ENCODE measurements at regions not wholly inside any gene's neighbourhood (a gene's known extent, or its start where the extent isn't known, plus 50 kb on each side); places are given as distances from the start of the nearest gene placed in this dataset.

DNA sequence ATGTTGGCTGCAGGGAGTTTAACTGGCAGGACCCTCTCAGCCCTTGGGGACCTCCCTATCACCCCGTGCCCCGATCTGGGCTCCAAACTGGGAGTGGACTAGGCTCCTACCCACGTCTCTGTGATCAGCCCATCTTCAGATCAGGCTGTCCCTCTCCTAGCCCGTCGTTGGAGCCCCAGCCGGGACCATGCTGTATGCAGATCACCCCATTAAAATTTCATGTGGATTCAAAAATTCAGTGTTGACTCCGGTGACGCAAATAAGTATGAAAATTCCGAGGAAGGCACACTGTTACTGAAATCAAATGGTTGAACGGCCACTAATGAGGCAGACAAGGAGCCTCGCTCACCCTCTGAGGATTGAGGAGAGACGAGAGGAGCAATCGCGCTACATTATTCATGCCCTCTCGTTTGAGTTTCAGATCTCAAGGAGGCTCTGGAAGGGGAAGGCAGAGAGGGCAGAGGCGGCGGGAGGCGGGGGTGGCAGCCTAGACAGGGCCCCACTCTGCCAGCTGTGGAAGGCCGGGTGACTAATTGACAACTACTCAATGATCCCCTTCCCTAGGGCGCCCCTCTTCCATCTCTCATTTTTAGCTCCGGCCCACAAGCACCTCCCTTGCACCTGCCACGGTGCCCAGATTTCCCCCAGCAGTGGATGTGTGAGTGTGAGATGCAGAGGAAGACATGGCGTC lies 255.4 kb downstream of the MIAT start:
- Histone ChIP-seq H3K36me3 (ENCODE audit: control insufficient read depth, insufficient read depth, low read length) (no peaks in the 10 kb centered on the region), H3K4me1 (ENCODE audit: control insufficient read depth, insufficient read depth, low read length) (no peaks in the 10 kb centered on the region), H3K9me3 (replicated peaks; ENCODE audit: control insufficient read depth, low read depth, low read length) (no peaks in the 10 kb centered on the region), H3K27me3 (ENCODE audit: control insufficient read depth, insufficient read depth, low read length) (peaks cover 46% of the 10 kb centered on the region), H3K4me3 (ENCODE audit: low read length) (no peak overlapping the region), H3K27ac (ENCODE audit: low read length) (no peak overlapping the region)
- DNase-seq: no peak
- WGBS (ENCODE audit: insufficient coverage): 31% methylated on average over 14 of the region's 23 CpGs

DNA sequence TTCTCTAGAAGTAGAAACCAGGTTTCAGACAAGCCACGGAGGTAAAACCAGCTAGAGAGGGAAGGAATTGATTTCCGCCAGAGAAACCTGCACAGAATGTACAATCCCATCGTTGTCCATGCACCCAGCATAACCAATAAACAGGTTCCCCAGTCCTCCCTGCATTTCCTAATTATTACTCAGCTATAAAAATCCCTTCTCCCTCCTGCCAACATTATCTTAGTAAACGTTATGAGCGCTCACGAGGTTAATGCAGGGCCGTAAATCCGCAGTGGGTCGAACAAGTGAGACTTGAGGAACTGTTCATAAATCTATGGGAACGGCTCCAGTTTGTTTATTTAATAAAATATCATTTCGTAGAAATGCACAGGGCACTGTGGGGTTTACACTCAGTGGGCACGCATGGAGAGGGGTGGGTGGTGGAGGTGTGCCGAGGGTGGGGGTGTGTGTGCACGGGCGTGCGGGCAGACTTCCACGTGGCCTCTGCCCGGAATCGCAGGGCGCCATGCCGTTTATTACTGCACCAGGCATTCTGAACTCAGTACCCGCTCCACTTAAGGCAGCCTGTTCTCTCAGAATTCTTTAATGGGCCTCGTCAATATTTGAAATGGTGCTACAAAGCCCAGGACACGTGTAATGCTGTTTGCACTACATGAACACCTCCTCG lies 257.3 kb downstream of the MIAT start:
- H3K4me3 ChIP-seq (ENCODE audit: low read length): no peak overlapping the region
- no peaks in the 10 kb centered on the region for H3K9me3 ChIP-seq (replicated peaks; ENCODE audit: control insufficient read depth, low read depth, low read length)
- no peak overlapping the region for H3K27ac ChIP-seq (ENCODE audit: low read length)
- no peaks in the 10 kb centered on the region for H3K4me1 ChIP-seq (ENCODE audit: control insufficient read depth, insufficient read depth, low read length)
- DNase-seq: no peak
- H3K36me3 ChIP-seq (ENCODE audit: control insufficient read depth, insufficient read depth, low read length): no peaks in the 10 kb centered on the region
- H3K27me3 ChIP-seq (ENCODE audit: control insufficient read depth, insufficient read depth, low read length): peaks cover 42% of the 10 kb centered on the region
- WGBS (ENCODE audit: insufficient coverage): 74% methylated on average over 19 of the region's 25 CpGs

DNA sequence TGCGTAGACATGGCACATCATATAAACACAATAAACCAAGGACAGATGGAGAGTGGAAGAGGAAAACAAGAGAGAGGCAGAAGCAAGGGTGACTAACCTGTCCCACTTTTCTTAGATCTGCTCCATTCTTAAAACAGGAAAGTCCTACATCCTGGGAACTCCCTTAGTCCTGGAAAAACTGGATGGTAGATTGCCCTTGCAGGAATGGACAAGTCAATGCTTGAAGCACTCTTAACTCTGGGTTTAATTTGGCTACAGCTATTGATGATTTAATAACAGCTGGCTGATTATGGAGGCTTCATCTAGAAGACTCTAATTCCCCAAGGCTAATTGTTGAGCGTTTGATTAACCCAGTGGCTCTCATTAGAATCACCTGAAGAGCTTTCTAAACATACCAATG lies 258.8 kb downstream of the MIAT start:
- no peak for DNase-seq
- Histone ChIP-seq H3K27ac (ENCODE audit: low read length) (no peak overlapping the region), H3K27me3 (ENCODE audit: control insufficient read depth, insufficient read depth, low read length) (peaks cover 33% of the 10 kb centered on the region), H3K4me3 (ENCODE audit: low read length) (no peak overlapping the region), H3K36me3 (ENCODE audit: control insufficient read depth, insufficient read depth, low read length) (no peaks in the 10 kb centered on the region), H3K4me1 (ENCODE audit: control insufficient read depth, insufficient read depth, low read length) (no peaks in the 10 kb centered on the region), H3K9me3 (replicated peaks; ENCODE audit: control insufficient read depth, low read depth, low read length) (no peaks in the 10 kb centered on the region)
- 86% methylated on average over 1 of the region's 2 CpGs for WGBS (ENCODE audit: insufficient coverage)

DNA sequence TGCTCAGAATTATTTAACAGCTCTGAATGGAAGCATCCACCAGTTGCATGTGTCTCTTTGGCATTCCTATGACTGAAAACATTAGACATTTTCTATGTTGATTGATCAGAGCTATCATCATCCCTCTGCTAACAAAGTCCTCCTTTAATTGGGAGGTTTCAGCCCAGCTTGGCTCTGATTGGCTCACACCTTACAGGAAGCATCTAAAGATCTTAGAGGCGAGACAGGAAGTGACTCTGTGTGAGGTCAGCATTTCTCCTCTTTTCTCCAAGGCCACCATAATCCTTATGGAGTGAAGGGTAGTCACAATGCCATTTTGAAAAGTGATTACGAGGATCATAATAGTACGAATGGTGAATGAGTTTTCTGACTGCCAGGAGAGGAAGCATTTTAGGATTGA lies 260.8 kb downstream of the MIAT start:
- Histone ChIP-seq H3K9me3 (replicated peaks; ENCODE audit: control insufficient read depth, low read depth, low read length) (no peaks in the 10 kb centered on the region), H3K4me1 (ENCODE audit: control insufficient read depth, insufficient read depth, low read length) (no peaks in the 10 kb centered on the region), H3K4me3 (ENCODE audit: low read length) (no peak overlapping the region), H3K27me3 (ENCODE audit: control insufficient read depth, insufficient read depth, low read length) (peaks cover 22% of the 10 kb centered on the region), H3K27ac (ENCODE audit: low read length) (no peak overlapping the region), H3K36me3 (ENCODE audit: control insufficient read depth, insufficient read depth, low read length) (no peaks in the 10 kb centered on the region)
- DNase-seq: no peak
- 40% methylated on average over 1 of the region's 3 CpGs for WGBS (ENCODE audit: insufficient coverage)

DNA sequence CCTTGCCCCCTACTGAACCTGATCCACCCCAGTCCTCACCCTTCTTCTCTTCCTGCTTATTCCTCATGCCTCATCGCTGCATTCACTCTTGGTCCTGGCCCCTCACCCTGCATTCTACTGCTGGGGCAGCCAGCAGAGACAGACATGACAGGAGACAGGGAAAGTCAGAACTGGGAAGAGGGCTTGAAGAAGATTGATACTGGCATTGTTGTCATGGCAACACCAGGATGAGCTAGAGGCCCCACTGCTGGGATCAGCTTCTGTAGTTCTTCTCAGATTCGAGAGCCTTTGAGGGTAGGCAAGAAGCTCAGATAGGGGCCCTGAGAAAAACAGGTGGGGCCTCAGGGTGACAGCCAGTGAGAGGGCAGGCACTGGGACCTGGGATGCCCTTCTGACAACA lies 264.3 kb downstream of the MIAT start:
- 36% methylated on average over 1 of the region's 2 CpGs for WGBS (ENCODE audit: insufficient coverage)
- DNase-seq: no peak
- H3K27me3 ChIP-seq (ENCODE audit: control insufficient read depth, insufficient read depth, low read length): peaks cover 9% of the 10 kb centered on the region
- no peaks in the 10 kb centered on the region for H3K4me1 ChIP-seq (ENCODE audit: control insufficient read depth, insufficient read depth, low read length)
- H3K9me3 ChIP-seq (replicated peaks; ENCODE audit: control insufficient read depth, low read depth, low read length): no peaks in the 10 kb centered on the region
- no peak overlapping the region for H3K4me3 ChIP-seq (ENCODE audit: low read length)
- H3K27ac ChIP-seq (ENCODE audit: low read length): no peak overlapping the region
- H3K36me3 ChIP-seq (ENCODE audit: control insufficient read depth, insufficient read depth, low read length): no peaks in the 10 kb centered on the region

DNA sequence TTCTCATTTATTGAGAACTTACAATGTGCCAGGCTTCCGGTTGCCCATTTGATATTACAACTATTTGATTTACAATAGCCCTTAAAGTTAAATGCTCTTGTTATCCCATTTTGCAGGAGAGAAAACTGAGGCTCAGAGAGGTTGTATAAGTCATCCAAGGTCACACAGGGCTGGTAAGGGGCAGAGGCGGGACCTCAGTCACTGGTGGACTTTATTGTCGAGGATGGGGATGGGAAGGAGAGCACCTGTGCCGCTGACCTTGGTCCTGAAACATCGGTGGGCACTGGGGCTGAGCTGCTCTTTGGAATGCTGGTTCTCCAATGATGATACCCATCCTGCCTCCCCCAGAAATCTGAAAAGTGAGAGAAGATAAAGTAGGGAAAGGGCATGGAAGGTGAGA lies 265.4 kb downstream of the MIAT start:
- H3K4me3 ChIP-seq (ENCODE audit: low read length): no peak overlapping the region
- no peaks in the 10 kb centered on the region for H3K4me1 ChIP-seq (ENCODE audit: control insufficient read depth, insufficient read depth, low read length)
- 0% methylated on average over 2 of the region's 5 CpGs for WGBS (ENCODE audit: insufficient coverage)
- no peak for DNase-seq
- peaks cover 9% of the 10 kb centered on the region for H3K27me3 ChIP-seq (ENCODE audit: control insufficient read depth, insufficient read depth, low read length)
- H3K9me3 ChIP-seq (replicated peaks; ENCODE audit: control insufficient read depth, low read depth, low read length): no peaks in the 10 kb centered on the region
- no peak overlapping the region for H3K27ac ChIP-seq (ENCODE audit: low read length)
- no peaks in the 10 kb centered on the region for H3K36me3 ChIP-seq (ENCODE audit: control insufficient read depth, insufficient read depth, low read length)

DNA sequence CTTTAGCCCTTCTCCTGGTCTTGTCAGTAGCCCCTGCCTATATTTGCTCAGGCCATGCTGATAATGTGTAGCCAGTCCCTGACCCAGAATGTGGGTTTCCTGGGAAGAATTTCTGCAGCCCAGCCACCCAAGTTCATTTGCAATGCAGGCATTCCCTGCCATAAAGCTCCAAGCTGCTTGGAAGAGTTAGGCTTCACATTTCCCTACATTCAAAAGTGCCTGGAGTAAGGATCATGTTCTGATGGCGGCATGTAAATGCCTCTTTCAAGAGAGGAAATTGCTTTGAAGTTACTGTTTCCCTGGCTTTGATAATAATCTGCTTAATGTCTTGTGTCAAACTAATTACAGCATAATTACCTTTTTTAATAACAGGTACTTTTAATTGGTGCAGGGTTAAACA lies 266.1 kb downstream of the MIAT start:
- H3K27ac ChIP-seq (ENCODE audit: low read length): no peak overlapping the region
- DNase-seq: no peak
- no peak overlapping the region for H3K4me3 ChIP-seq (ENCODE audit: low read length)
- no peaks in the 10 kb centered on the region for H3K4me1 ChIP-seq (ENCODE audit: control insufficient read depth, insufficient read depth, low read length)
- H3K36me3 ChIP-seq (ENCODE audit: control insufficient read depth, insufficient read depth, low read length): no peaks in the 10 kb centered on the region
- no CpG with 5 or more reads among the region's 1 CpG for WGBS (ENCODE audit: insufficient coverage)
- H3K27me3 ChIP-seq (ENCODE audit: control insufficient read depth, insufficient read depth, low read length): peaks cover 13% of the 10 kb centered on the region
- no peaks in the 10 kb centered on the region for H3K9me3 ChIP-seq (replicated peaks; ENCODE audit: control insufficient read depth, low read depth, low read length)

DNA sequence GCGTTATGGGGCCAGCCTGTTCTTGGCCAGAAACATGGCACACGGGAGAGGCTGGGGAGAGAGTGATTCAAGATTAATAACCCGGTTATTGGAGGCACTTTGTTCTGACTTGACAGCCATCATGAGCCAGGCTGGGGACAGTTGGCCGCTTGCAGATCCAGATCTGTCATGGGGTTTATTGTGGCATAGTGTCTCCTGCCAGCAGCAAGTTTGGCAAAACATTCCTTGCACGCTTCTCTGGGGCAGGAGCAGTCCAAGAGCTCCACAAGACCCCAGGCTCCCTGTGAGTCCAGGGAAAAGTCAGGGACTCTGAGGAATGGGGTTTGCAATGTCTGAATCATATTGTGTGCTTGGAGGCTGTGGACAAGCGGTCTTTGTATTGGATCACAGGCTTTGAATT lies 270.4 kb downstream of the MIAT start:
- Histone ChIP-seq H3K4me3 (ENCODE audit: low read length) (no peak overlapping the region), H3K27ac (ENCODE audit: low read length) (no peak overlapping the region), H3K9me3 (replicated peaks; ENCODE audit: control insufficient read depth, low read depth, low read length) (no peaks in the 10 kb centered on the region), H3K4me1 (ENCODE audit: control insufficient read depth, insufficient read depth, low read length) (no peaks in the 10 kb centered on the region), H3K36me3 (ENCODE audit: control insufficient read depth, insufficient read depth, low read length) (no peaks in the 10 kb centered on the region), H3K27me3 (ENCODE audit: control insufficient read depth, insufficient read depth, low read length) (peaks cover 12% of the 10 kb centered on the region)
- 69% methylated on average over 4 of the region's 6 CpGs for WGBS (ENCODE audit: insufficient coverage)
- DNase-seq: no peak

DNA sequence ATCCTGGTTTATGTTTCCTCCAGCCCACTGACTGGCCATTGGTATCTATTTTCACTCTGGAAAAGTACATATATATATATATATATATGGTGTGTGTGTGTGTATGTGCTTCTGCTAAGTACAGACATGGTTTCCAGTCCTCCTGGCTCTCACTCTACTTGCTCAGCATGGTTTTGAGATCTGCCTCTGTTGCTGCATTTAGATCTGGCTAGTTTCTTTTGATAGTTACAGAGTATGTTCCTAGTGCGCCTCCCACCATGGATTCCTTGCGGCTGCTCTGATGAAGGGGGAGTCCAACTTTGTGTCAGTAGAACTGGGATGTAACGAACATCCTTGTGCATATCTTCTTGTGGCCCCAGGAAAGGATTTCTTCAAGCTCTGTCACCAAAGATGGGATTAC lies 274.1 kb downstream of the MIAT start:
- no peaks in the 10 kb centered on the region for H3K9me3 ChIP-seq (replicated peaks; ENCODE audit: control insufficient read depth, low read depth, low read length)
- 86% methylated on average over 3 of the region's 3 CpGs for WGBS (ENCODE audit: insufficient coverage)
- no peaks in the 10 kb centered on the region for H3K36me3 ChIP-seq (ENCODE audit: control insufficient read depth, insufficient read depth, low read length)
- H3K27ac ChIP-seq (ENCODE audit: low read length): no peak overlapping the region
- H3K27me3 ChIP-seq (ENCODE audit: control insufficient read depth, insufficient read depth, low read length): peaks cover 8% of the 10 kb centered on the region
- no peak for DNase-seq
- H3K4me1 ChIP-seq (ENCODE audit: control insufficient read depth, insufficient read depth, low read length): no peaks in the 10 kb centered on the region
- H3K4me3 ChIP-seq (ENCODE audit: low read length): no peak overlapping the region

DNA sequence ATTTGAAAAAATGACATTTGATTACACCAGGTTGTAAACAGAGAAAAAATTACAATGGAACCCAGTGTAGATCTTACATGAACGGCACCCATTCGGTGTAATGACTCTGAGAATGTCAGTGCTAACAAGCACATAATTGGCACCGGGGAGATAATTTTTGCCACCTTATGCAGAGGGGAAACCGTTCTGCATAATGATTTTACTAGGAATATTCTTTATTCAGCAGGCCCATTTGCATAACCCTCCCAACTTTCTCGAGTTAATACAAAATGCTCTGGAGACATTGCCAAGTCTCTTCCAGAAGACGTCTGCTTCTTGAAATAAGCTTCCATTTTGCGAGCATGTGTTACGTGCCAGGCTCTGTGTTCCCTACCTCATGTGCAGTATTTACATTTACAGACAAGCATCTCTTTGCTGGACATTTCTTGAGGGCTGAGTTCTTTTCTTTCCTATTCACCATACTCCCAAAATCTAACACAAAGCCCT lies 275.8 kb downstream of the MIAT start:
- H3K4me3 ChIP-seq (ENCODE audit: low read length): no peak overlapping the region
- H3K27ac ChIP-seq (ENCODE audit: low read length): no peak overlapping the region
- DNase-seq: no peak
- H3K36me3 ChIP-seq (ENCODE audit: control insufficient read depth, insufficient read depth, low read length): no peaks in the 10 kb centered on the region
- peaks cover 4% of the 10 kb centered on the region for H3K27me3 ChIP-seq (ENCODE audit: control insufficient read depth, insufficient read depth, low read length)
- no peaks in the 10 kb centered on the region for H3K4me1 ChIP-seq (ENCODE audit: control insufficient read depth, insufficient read depth, low read length)
- no peaks in the 10 kb centered on the region for H3K9me3 ChIP-seq (replicated peaks; ENCODE audit: control insufficient read depth, low read depth, low read length)
- WGBS (ENCODE audit: insufficient coverage): 73% methylated on average over 7 of the region's 8 CpGs
